ENCODE measurements at regions not wholly inside any gene's neighbourhood (a gene's known extent, or its start where the extent isn't known, plus 50 kb on each side); places are given as distances from the start of the nearest gene placed in this dataset.

- peaks cover 0 to 3% (median 0%) of the 10 kb centered on the region in 3 donors for H3K27me3 ChIP-seq (ENCODE audit: insufficient read depth in 3 of 3, low read length in 2 of 3)
- H3K9me3 ChIP-seq: no peaks in the 10 kb centered on the region
- H3K4me1 ChIP-seq: no peaks in the 10 kb centered on the region
- TF ChIP-seq, protein P1, sequence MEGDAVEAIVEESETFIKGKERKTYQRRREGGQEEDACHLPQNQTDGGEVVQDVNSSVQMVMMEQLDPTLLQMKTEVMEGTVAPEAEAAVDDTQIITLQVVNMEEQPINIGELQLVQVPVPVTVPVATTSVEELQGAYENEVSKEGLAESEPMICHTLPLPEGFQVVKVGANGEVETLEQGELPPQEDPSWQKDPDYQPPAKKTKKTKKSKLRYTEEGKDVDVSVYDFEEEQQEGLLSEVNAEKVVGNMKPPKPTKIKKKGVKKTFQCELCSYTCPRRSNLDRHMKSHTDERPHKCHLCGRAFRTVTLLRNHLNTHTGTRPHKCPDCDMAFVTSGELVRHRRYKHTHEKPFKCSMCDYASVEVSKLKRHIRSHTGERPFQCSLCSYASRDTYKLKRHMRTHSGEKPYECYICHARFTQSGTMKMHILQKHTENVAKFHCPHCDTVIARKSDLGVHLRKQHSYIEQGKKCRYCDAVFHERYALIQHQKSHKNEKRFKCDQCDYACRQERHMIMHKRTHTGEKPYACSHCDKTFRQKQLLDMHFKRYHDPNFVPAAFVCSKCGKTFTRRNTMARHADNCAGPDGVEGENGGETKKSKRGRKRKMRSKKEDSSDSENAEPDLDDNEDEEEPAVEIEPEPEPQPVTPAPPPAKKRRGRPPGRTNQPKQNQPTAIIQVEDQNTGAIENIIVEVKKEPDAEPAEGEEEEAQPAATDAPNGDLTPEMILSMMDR (IDR thresholded peaks at IDR 0.05): no peak
- intact Hi-C loops (cut with DNase I): no loop called here
- 27 to 32% (median 27%) methylated on average over 12 of the region's 12 CpGs for WGBS, 3 donors
- no peak overlapping the region for H3K27ac ChIP-seq
- DNase-seq (peak; percentile 76 to 81), ATAC-seq (peak; percentile 82 to 92 (median 88))
- no peaks in the 10 kb centered on the region for H3K36me3 ChIP-seq (ENCODE audit: insufficient read depth in 1 of 2, low read depth in 1 of 2)
- no peak overlapping the region for H3K4me3 ChIP-seq
Observed at GRCh38 chr17:73770115-73770848, 126.0 kb upstream of the SDK2 start.

GRCh38 chr17:73770849-73771229 is 126.6 kb upstream of the SDK2 start:
- intact Hi-C loops (cut with DNase I): no loop called here
- Histone ChIP-seq H3K4me1 (no peaks in the 10 kb centered on the region), H3K9me3 (no peaks in the 10 kb centered on the region), H3K27me3 (ENCODE audit: insufficient read depth in 3 of 3, low read length in 2 of 3) (peaks cover 0 to 3% (median 0%) of the 10 kb centered on the region in 3 donors), H3K4me3 (no peak overlapping the region), H3K36me3 (ENCODE audit: insufficient read depth in 1 of 2, low read depth in 1 of 2) (no peaks in the 10 kb centered on the region), H3K27ac (no peak overlapping the region)
- 12 to 17% (median 15%) methylated on average over 5 to 6 of the region's 6 CpGs for WGBS, 3 donors
- DNase-seq: no peak
- TF ChIP-seq, protein P1 (IDR thresholded peaks at IDR 0.05): no peak
- no peak for ATAC-seq

GRCh38 chr17:73772107-73772705 is 128.0 kb upstream of the SDK2 start:
- H3K27ac ChIP-seq: no peak overlapping the region
- H3K4me1 ChIP-seq: no peaks in the 10 kb centered on the region
- TF ChIP-seq, protein P1 (IDR thresholded peaks at IDR 0.05): no peak
- intact Hi-C loops (cut with DNase I): no loop called here
- peaks cover 0 to 3% (median 0%) of the 10 kb centered on the region in 3 donors for H3K27me3 ChIP-seq (ENCODE audit: insufficient read depth in 3 of 3, low read length in 2 of 3)
- no peak for ATAC-seq
- H3K36me3 ChIP-seq (ENCODE audit: insufficient read depth in 1 of 2, low read depth in 1 of 2): no peaks in the 10 kb centered on the region
- H3K4me3 ChIP-seq: no peak overlapping the region
- no peaks in the 10 kb centered on the region for H3K9me3 ChIP-seq
- 53 to 69% (median 61%) methylated on average over 5 of the region's 5 CpGs for WGBS, 3 donors
- DNase-seq: no peak

- Histone ChIP-seq H3K36me3 (ENCODE audit: insufficient read depth in 1 of 2, low read depth in 1 of 2) (no peaks in the 10 kb centered on the region), H3K9me3 (no peaks in the 10 kb centered on the region), H3K4me1 (no peaks in the 10 kb centered on the region), H3K4me3 (no peak overlapping the region), H3K27me3 (ENCODE audit: insufficient read depth in 3 of 3, low read length in 2 of 3) (peaks cover 0 to 4% (median 0%) of the 10 kb centered on the region in 3 donors), H3K27ac (no peak overlapping the region)
- ATAC-seq (no peak), DNase-seq (no peak)
- 82 to 84% (median 83%) methylated on average over 7 of the region's 7 CpGs for WGBS, 3 donors
- TF ChIP-seq, protein P1 (IDR thresholded peaks at IDR 0.05): no peak
- intact Hi-C loops (cut with DNase I): no loop called here
Observed at GRCh38 chr17:73773702-73774101, 129.5 kb upstream of the SDK2 start.

Data from psoas muscle (tissue), 7 donors.